ENCODE measurements at regions not wholly inside any gene's neighbourhood (a gene's known extent, or its start where the extent isn't known, plus 50 kb on each side); places are given as distances from the start of the nearest gene placed in this dataset.

DNA sequence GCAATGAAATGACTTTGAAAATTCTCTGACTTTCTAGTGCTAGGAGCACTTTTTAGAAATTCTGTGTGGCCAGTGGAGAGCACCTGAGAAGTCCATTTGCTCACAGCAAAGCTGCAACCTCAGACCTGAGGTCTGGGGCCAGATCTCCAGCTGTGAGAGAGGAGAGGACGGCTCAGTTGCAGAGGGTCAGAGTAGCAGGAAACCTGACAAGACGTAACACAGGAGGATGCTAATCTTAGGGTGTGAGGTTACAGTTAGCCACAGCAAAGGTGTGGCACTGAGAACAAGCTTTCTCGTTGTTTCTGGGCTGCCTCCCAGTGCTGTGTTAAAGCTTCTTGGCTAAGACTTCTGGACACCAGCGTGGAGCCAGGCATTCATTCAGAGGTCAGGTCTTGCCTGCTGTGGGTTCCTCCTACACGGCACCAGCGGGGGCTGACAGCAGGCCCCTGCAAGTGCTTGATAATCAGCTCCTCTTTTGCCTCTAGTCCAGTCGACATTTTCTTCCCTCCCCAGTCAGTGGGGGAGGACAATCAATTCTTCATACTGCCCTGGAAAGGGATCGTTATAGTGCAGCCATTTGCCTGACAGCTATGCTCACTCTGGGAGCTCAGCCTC is 435.4 kb upstream of the DPP6 start:
- Histone ChIP-seq H3K9ac (ENCODE audit: low read length in 5 of 5) (no peak overlapping the region), H3K4me3 (ENCODE audit: low read depth in 1 of 5, low read length in 5 of 5) (no peak overlapping the region), H3K9me3 (ENCODE audit: control insufficient read depth in 5 of 5, low read length in 5 of 5) (peaks cover 0 to 3% (median 0%) of the 10 kb centered on the region in 5 donors), H3K4me1 (ENCODE audit: control insufficient read depth in 5 of 5, insufficient read depth in 5 of 5, low read length in 5 of 5) (no peaks in the 10 kb centered on the region), H3K36me3 (ENCODE audit: control insufficient read depth in 5 of 5, insufficient read depth in 5 of 5, low read length in 5 of 5) (no peaks in the 10 kb centered on the region), H3K27ac (ENCODE audit: low read depth, low read length) (no peak overlapping the region), H3K27me3 (ENCODE audit: control insufficient read depth in 5 of 5, insufficient read depth in 4 of 5, low read length in 5 of 5) (no peaks in the 10 kb centered on the region)

DNA sequence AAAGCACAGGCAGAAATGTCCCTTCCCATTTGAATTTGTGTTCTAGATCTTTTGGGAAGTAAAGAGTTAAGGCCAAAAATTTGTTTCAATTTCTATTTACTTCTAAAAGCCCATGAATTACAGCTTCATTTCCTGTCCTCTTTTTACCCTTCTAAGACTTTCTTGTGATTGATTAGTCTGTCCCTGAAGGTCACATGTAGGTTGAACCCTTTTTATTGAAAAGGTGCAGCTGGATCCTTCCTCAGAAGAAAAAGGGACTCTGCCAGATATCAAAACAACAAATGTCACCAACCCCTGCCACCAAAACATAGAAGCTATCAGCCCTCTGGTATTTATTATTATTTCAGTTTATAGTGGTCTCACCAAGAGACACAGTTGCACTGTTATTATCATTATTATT is 424.9 kb upstream of the DPP6 start:
- Histone ChIP-seq H3K9ac (ENCODE audit: low read length in 5 of 5) (no peak overlapping the region), H3K27me3 (ENCODE audit: control insufficient read depth in 5 of 5, insufficient read depth in 4 of 5, low read length in 5 of 5) (no peaks in the 10 kb centered on the region), H3K36me3 (ENCODE audit: control insufficient read depth in 5 of 5, insufficient read depth in 5 of 5, low read length in 5 of 5) (no peaks in the 10 kb centered on the region), H3K4me1 (ENCODE audit: control insufficient read depth in 5 of 5, insufficient read depth in 5 of 5, low read length in 5 of 5) (peaks cover 0 to 4% (median 0%) of the 10 kb centered on the region in 5 donors), H3K4me3 (ENCODE audit: low read depth in 1 of 5, low read length in 5 of 5) (no peak overlapping the region), H3K27ac (ENCODE audit: low read depth, low read length) (no peak overlapping the region), H3K9me3 (ENCODE audit: control insufficient read depth in 5 of 5, low read length in 5 of 5) (no peaks in the 10 kb centered on the region)

DNA sequence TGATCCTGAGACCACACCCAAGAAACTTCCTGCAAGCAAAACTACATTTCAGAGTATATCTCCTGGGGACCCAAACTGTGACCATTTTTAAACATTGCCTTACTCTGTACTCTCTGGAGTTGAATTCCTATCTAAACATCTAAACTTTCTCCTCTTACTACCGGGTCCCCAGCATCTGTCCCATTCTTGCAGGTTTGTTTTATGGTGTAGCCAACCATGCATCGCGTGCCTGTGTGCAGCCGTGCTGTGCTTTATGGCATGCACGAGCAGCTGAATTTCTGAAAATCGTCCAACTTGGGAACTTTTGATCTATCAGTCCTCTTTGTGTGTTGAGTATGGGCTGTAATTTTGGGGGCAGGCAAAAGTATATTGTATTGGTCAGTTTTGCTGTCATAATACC is 423.8 kb upstream of the DPP6 start:
- Histone ChIP-seq H3K4me3 (ENCODE audit: low read depth in 1 of 5, low read length in 5 of 5) (no peak overlapping the region), H3K27ac (ENCODE audit: low read depth, low read length) (no peak overlapping the region), H3K4me1 (ENCODE audit: control insufficient read depth in 5 of 5, insufficient read depth in 5 of 5, low read length in 5 of 5) (peaks cover 0 to 4% (median 0%) of the 10 kb centered on the region in 5 donors), H3K9ac (ENCODE audit: low read length in 5 of 5) (no peak overlapping the region), H3K9me3 (ENCODE audit: control insufficient read depth in 5 of 5, low read length in 5 of 5) (no peaks in the 10 kb centered on the region), H3K36me3 (ENCODE audit: control insufficient read depth in 5 of 5, insufficient read depth in 5 of 5, low read length in 5 of 5) (no peaks in the 10 kb centered on the region), H3K27me3 (ENCODE audit: control insufficient read depth in 5 of 5, insufficient read depth in 4 of 5, low read length in 5 of 5) (no peaks in the 10 kb centered on the region)

DNA sequence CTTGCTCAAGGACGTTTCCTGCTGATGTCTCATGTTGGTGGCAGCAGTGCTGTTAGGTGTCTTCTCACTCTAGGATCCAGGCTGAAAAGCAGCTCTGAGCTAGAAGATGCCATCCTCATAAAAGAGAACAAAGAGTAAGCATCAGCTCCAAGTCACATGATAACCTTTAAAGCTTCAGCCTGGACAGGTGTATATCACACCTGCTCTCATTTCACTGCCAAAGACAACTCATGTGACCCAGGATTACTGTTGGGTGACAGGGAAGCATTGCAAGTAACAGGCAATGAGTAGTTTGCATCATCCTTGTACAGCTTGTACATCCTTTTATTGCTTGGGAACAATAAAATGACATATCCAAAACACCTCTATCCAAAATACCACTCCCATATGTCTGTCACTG is 423.4 kb upstream of the DPP6 start:
- no peak overlapping the region for H3K27ac ChIP-seq (ENCODE audit: low read depth, low read length)
- no peak overlapping the region for H3K4me3 ChIP-seq (ENCODE audit: low read depth in 1 of 5, low read length in 5 of 5)
- H3K9ac ChIP-seq (ENCODE audit: low read length in 5 of 5): no peak overlapping the region
- no peaks in the 10 kb centered on the region for H3K9me3 ChIP-seq (ENCODE audit: control insufficient read depth in 5 of 5, low read length in 5 of 5)
- no peaks in the 10 kb centered on the region for H3K27me3 ChIP-seq (ENCODE audit: control insufficient read depth in 5 of 5, insufficient read depth in 4 of 5, low read length in 5 of 5)
- H3K36me3 ChIP-seq (ENCODE audit: control insufficient read depth in 5 of 5, insufficient read depth in 5 of 5, low read length in 5 of 5): no peaks in the 10 kb centered on the region
- H3K4me1 ChIP-seq (ENCODE audit: control insufficient read depth in 5 of 5, insufficient read depth in 5 of 5, low read length in 5 of 5): peaks cover 0 to 4% (median 0%) of the 10 kb centered on the region in 5 donors

DNA sequence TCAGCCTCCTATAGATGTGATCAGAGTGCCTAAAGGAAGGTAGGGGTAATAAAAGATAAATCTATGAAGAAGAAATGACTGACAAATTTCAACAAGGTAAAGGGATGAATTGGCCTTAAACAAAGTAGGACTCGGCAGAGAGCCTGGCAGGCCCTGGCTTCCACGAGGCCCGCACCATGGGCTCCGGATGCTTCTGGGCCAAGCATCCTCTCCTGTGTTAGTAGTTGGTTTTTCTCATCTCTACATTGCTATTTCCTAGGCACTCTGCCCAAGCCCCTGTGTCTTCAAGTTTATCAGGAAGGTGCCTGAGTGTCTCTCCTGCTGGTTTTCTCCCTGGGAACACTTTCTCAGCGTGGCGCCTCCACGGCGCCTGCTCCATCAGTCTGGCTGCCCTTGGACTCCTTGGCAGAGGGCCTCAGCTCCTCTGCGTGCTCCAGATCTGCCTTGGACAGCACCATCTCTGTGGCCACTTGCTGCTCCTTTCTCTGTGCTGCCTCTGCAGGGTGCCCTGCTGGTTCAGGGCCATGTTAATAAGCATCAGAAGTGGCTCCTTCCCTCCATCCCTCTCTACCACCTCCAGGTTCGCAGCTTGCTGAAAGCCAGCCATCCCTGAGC is 413.3 kb upstream of the DPP6 start:
- Histone ChIP-seq H3K9me3 (ENCODE audit: control insufficient read depth in 5 of 5, low read length in 5 of 5) (peaks cover 2 to 22% (median 5%) of the 10 kb centered on the region in 5 donors), H3K4me1 (ENCODE audit: control insufficient read depth in 5 of 5, insufficient read depth in 5 of 5, low read length in 5 of 5) (no peaks in the 10 kb centered on the region), H3K36me3 (ENCODE audit: control insufficient read depth in 5 of 5, insufficient read depth in 5 of 5, low read length in 5 of 5) (no peaks in the 10 kb centered on the region), H3K4me3 (ENCODE audit: low read depth in 1 of 5, low read length in 5 of 5) (no peak overlapping the region), H3K9ac (ENCODE audit: low read length in 5 of 5) (no peak overlapping the region), H3K27me3 (ENCODE audit: control insufficient read depth in 5 of 5, insufficient read depth in 4 of 5, low read length in 5 of 5) (no peaks in the 10 kb centered on the region), H3K27ac (ENCODE audit: low read depth, low read length) (no peak overlapping the region)

DNA sequence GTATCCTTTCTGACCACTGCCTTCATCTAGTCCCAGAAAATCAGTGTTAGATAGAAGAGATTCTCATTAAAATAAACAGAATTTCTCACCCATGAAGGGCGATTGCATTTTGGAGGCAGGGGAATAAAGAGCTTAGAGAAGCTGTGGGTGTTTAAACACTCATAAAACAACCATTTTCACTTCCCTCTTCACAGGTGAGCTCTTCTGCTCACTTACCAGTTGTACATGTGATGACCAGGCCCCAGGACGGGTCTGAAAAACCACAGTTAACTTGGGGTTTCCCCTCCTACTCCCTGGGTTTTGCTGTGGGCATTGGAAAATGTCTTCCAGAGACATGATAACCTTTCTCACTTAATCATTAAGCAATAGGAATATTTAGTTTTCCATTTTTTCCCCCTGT is 411.6 kb upstream of the DPP6 start:
- Histone ChIP-seq H3K4me1 (ENCODE audit: control insufficient read depth in 5 of 5, insufficient read depth in 5 of 5, low read length in 5 of 5) (no peaks in the 10 kb centered on the region), H3K9me3 (ENCODE audit: control insufficient read depth in 5 of 5, low read length in 5 of 5) (peaks cover 2 to 24% (median 5%) of the 10 kb centered on the region in 5 donors), H3K4me3 (ENCODE audit: low read depth in 1 of 5, low read length in 5 of 5) (no peak overlapping the region), H3K27me3 (ENCODE audit: control insufficient read depth in 5 of 5, insufficient read depth in 4 of 5, low read length in 5 of 5) (no peaks in the 10 kb centered on the region), H3K9ac (ENCODE audit: low read length in 5 of 5) (no peak overlapping the region), H3K36me3 (ENCODE audit: control insufficient read depth in 5 of 5, insufficient read depth in 5 of 5, low read length in 5 of 5) (no peaks in the 10 kb centered on the region), H3K27ac (ENCODE audit: low read depth, low read length) (no peak overlapping the region)

DNA sequence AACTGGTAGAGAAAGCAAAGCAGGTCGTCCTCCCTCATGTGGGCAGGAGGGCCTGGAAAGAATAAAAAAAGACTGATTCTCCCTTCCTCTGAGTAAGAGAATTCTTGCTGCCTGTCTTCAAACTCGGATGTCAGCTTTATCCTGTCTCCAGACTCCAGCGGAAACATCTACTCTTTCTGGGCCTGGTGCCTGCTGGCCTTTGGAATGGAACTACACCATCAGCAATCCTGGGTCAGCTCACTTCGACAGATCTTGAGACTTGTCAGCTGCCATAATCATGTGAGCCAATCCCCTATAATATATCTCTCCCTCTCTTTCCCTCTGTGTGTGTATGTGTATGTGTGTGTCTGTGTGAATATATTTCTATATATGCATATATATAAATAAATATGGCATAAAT is 411.0 kb upstream of the DPP6 start:
- H3K9me3 ChIP-seq (ENCODE audit: control insufficient read depth in 5 of 5, low read length in 5 of 5): peaks cover 2 to 24% (median 5%) of the 10 kb centered on the region in 5 donors
- no peak overlapping the region for H3K9ac ChIP-seq (ENCODE audit: low read length in 5 of 5)
- H3K27me3 ChIP-seq (ENCODE audit: control insufficient read depth in 5 of 5, insufficient read depth in 4 of 5, low read length in 5 of 5): no peaks in the 10 kb centered on the region
- no peak overlapping the region for H3K27ac ChIP-seq (ENCODE audit: low read depth, low read length)
- no peaks in the 10 kb centered on the region for H3K36me3 ChIP-seq (ENCODE audit: control insufficient read depth in 5 of 5, insufficient read depth in 5 of 5, low read length in 5 of 5)
- H3K4me1 ChIP-seq (ENCODE audit: control insufficient read depth in 5 of 5, insufficient read depth in 5 of 5, low read length in 5 of 5): no peaks in the 10 kb centered on the region
- no peak overlapping the region for H3K4me3 ChIP-seq (ENCODE audit: low read depth in 1 of 5, low read length in 5 of 5)

DNA sequence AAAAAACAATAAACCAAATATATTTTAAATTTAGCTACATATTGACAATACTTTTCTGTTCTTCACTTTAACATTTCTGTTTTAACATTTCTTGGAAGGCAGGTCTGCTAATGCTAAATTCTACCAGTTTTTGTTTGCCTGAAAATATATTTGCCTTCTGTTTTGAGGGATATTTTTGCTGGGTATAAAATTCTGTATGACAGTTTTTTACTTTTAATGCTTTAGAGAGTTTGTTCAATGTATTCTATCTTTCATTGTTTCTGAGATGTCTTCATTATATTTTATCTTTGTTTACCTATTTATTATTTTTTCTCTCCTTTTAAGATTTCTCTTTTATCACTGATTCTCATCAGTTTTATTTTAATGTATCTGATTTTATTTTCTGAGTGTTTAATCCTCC is 409.2 kb upstream of the DPP6 start:
- H3K27ac ChIP-seq (ENCODE audit: low read depth, low read length): no peak overlapping the region
- no peaks in the 10 kb centered on the region for H3K4me1 ChIP-seq (ENCODE audit: control insufficient read depth in 5 of 5, insufficient read depth in 5 of 5, low read length in 5 of 5)
- no peaks in the 10 kb centered on the region for H3K36me3 ChIP-seq (ENCODE audit: control insufficient read depth in 5 of 5, insufficient read depth in 5 of 5, low read length in 5 of 5)
- H3K27me3 ChIP-seq (ENCODE audit: control insufficient read depth in 5 of 5, insufficient read depth in 4 of 5, low read length in 5 of 5): no peaks in the 10 kb centered on the region
- no peak overlapping the region for H3K4me3 ChIP-seq (ENCODE audit: low read depth in 1 of 5, low read length in 5 of 5)
- peaks cover 2 to 24% (median 5%) of the 10 kb centered on the region in 5 donors for H3K9me3 ChIP-seq (ENCODE audit: control insufficient read depth in 5 of 5, low read length in 5 of 5)
- no peak overlapping the region for H3K9ac ChIP-seq (ENCODE audit: low read length in 5 of 5)

DNA sequence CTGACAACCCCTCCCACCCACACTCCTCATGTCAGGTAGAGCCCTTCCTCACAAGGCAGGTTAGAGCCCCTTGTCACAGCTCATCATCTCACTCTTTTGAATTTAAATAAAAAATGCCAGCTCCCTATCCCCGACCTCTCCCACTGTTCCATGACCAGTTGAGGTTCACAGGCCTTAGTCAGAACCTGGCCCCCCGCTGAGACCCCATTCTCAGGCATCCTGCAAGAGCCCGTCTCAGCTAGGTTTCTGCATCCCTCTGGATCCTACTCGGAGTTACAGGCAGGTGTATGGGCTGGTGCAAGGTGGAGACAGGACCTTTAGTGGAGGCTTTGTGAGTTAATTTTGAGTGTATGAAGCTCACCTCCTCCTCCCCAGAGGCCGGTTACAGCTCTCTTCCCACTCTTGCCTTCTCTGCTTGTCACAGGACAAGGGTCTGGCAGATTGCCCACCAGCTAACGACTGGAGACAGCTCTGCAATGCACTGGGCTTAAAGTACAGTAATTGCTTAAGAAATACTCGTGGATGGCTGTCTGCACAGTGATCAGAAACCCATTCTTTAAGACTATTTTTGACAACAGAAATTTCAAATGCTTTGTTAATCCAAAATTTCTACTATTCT is 394.9 kb upstream of the DPP6 start:
- Histone ChIP-seq H3K9me3 (ENCODE audit: control insufficient read depth in 5 of 5, low read length in 5 of 5) (peaks cover 0 to 4% (median 0%) of the 10 kb centered on the region in 5 donors), H3K4me1 (ENCODE audit: control insufficient read depth in 5 of 5, insufficient read depth in 5 of 5, low read length in 5 of 5) (no peaks in the 10 kb centered on the region), H3K36me3 (ENCODE audit: control insufficient read depth in 5 of 5, insufficient read depth in 5 of 5, low read length in 5 of 5) (no peaks in the 10 kb centered on the region), H3K4me3 (ENCODE audit: low read depth in 1 of 5, low read length in 5 of 5) (no peak overlapping the region), H3K27me3 (ENCODE audit: control insufficient read depth in 5 of 5, insufficient read depth in 4 of 5, low read length in 5 of 5) (no peaks in the 10 kb centered on the region), H3K27ac (ENCODE audit: low read depth, low read length) (no peak overlapping the region), H3K9ac (ENCODE audit: low read length in 5 of 5) (no peak overlapping the region)

DNA sequence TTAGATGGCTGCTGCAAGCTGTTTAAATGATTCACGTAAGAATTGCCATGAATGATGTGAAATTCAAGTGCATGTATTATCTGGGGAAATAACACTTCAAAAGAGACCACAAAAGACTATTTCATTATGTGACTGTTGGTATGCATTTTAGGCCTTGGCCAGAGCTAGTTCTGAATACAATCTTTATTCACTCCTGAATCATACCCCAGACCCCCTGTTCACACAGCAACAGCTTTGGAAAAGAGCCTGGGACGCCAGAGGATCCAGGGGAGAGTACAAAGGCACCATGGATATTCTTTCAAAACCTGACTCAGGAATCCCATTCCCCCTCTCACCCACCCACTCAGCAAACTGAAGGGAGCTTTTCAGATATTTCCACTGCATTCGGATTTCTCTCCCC is 377.1 kb upstream of the DPP6 start:
- H3K4me3 ChIP-seq (ENCODE audit: low read depth in 1 of 5, low read length in 5 of 5): no peak overlapping the region
- no peaks in the 10 kb centered on the region for H3K27me3 ChIP-seq (ENCODE audit: control insufficient read depth in 5 of 5, insufficient read depth in 4 of 5, low read length in 5 of 5)
- no peaks in the 10 kb centered on the region for H3K4me1 ChIP-seq (ENCODE audit: control insufficient read depth in 5 of 5, insufficient read depth in 5 of 5, low read length in 5 of 5)
- no peak overlapping the region for H3K27ac ChIP-seq (ENCODE audit: low read depth, low read length)
- H3K9me3 ChIP-seq (ENCODE audit: control insufficient read depth in 5 of 5, low read length in 5 of 5): no peaks in the 10 kb centered on the region
- H3K36me3 ChIP-seq (ENCODE audit: control insufficient read depth in 5 of 5, insufficient read depth in 5 of 5, low read length in 5 of 5): no peaks in the 10 kb centered on the region
- no peak overlapping the region for H3K9ac ChIP-seq (ENCODE audit: low read length in 5 of 5)
